Activated CD4-positive, CD25-positive, alpha-beta regulatory T cell treated with anti-CD3 and anti-CD28 coated beads, Interleukin-2, amount 50 U/mL, for 24 hours (primary cell): ENCODE measurements at regions not wholly inside any gene's neighbourhood (a gene's known extent, or its start where the extent isn't known, plus 50 kb on each side); places are given as distances from the start of the nearest gene placed in this dataset.
"Not testable (repeated sequence)": the region's sequence is repeated elsewhere in the genome, so short reads cannot be mapped to it uniquely, and the experiment has no call there.

Source experiments
- ATAC-seq, 2 donors: fragments of 150-1000 bp; cut with Tn5 transposase; one replicate each; pipeline ENCODE4 v1.10.0; 2021; ENCODE audit warnings: mild to moderate bottlenecking in 1 of 2, moderate library complexity in 1 of 2

DNA sequence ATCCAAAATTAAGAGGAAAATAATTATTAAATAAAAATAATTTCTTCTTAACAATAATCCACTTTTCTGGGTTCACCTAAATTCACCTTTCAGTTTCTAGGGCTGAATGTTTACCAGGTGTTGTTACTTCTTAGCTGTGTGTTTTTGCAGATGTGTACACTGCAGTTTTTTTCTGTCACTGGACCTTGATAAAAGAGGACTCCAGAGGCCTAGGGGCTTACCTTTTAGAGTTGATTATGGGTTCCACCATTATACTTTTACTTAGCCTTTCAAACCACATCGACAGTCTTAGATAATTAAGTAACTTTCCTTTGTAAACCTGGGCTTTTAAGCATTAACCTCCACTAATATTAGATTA lies 766.5 kb downstream of the BCKDHB start:
- no peak for ATAC-seq

DNA sequence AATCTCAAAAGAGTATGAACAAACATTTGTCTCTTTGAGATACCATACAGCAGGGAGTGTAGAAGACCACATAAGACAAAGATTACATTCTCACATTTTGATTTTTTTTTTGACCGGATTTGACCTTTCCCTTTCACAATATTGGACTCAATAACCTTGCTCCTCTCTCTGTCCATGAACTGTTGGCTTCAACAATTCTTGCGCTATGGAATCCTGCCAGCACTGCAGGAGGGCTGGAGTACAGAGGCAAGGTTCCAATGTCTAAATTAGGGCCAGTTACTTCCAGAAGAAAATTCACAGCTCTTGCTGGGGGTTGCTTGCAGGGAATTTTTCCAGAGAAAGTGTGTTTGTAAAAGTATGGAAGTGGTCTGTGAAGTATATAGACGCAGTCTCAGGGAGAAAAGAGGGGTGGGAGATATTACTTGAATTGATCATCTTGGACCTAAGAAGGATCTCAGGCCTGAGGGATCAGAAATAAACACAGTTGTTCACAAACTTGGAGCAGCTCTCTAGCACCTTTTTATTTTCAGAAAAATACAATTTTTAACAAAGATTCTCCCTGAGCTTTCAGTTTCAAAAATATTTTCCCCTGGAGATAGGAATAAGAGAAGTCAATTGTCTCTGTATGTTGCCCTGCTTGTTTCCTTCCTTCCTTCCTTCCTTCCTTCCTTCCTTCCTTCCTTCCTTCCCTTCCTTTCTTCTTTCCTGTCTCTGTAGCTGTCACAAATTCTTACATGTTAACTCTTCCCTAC lies 765.9 kb downstream of the BCKDHB start:
- no peak for ATAC-seq

DNA sequence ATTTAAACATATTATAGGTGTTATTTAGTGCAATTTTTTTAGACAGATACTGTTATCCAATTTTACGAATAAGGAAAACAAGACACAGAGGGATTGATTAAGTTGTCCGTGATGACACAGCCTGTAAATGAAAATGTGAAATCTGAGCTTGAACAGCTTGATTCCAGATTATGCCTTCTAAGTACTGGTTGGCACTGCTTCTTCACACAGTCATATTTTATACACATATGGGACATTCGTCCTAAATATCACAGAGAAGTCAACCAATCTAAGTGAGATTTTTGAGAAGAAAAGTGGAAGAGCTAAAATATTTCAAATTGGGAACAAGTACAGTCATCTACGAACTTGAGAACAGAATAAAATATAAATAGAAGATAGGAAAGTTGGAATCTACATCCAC lies 756.3 kb downstream of the BCKDHB start:
- ATAC-seq = no peak

DNA sequence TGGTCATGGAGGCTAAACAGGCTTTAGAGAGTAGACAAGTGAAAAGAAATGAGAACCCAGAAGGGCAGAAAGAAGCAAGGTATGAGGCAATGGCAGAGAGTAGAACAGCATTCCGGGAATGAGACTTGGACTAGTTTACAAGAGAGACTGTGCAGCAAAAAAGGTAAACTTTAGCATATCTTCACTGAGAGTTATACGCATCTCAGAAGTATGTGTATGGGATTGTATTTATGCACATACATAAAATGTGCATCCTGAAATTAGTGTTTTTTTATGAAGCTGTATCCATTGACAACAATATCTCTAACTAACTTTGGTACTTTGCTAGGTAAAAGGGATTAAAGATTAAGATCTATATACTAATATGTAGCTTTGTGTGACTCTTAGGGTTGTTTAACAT lies 753.6 kb downstream of the BCKDHB start:
- no peak for ATAC-seq

DNA sequence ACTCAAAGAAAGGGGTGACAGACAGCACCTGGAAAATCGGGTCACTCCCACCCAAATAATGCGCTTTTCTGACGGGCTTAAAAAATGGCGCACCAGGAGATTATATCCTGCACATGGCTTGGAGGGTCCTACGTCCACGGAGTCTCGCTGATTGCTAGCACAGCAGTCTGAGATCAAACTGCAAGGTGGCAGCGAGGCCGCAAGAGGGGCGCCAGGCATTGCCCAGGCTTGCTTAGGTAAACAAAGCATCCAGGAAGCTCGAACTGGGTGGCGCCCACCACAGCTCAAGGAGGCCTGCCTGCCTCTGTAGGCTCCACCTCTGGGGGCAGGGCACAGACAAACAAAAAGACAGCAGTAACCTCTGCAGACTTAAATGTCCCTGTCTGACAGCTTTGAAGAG lies 741.5 kb downstream of the BCKDHB start:
- not testable (repeated sequence) for ATAC-seq

DNA sequence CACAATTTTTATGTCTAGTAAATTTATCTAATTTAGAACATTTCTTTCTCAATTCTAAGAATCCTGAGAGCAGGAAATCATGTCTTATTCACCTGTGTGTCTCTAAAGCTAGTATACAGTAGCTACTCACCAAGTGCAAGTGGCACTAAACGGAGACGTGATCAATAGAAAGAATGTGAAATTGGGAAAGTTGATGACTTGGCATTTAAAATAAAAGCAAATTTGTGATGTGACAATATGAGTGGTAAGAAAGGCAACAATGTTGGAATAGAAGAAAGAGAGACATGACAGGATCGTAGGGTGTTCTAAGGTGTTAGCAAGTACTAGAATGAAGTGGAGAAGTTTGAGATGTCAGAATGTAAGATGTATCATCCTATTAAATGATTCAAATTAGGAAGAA lies 725.9 kb downstream of the BCKDHB start:
- ATAC-seq = no peak

DNA sequence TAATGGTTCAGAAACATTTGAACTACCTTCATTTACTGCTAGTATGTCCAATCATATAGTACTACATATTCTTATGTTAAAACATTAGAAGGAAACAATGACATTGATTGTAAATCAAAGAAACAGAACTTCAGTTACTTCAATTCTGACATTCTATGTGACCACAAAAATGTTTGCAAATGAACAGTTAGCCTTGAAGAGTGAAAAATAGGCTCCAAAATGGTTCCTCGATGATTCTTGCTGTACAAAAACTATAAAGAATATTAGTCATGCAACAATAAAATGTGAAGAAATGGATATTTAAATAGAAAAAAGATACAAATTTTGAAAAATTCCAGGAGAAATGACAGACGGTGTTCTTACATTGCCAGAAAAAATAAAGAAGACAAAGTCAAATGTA lies 686.9 kb downstream of the BCKDHB start:
- no peak for ATAC-seq

DNA sequence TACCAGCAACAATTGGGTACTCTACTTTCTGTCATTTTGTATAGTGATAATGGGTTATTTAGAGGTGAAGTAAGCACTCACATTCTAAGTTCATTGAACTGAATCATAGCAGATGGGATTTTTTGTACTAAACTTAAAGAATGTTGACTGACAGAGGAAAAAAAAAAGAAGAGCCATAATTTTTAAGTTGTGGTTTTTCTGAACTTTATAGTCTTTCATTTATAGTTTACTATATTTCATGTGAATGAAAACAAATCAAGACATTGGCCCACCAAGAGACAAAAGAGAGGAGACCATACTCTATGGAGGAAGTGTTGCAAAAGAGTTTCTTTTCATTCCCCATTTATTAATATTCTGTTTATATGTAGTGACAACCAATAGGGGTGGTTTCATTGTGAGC lies 685.7 kb downstream of the BCKDHB start:
- no peak for ATAC-seq

DNA sequence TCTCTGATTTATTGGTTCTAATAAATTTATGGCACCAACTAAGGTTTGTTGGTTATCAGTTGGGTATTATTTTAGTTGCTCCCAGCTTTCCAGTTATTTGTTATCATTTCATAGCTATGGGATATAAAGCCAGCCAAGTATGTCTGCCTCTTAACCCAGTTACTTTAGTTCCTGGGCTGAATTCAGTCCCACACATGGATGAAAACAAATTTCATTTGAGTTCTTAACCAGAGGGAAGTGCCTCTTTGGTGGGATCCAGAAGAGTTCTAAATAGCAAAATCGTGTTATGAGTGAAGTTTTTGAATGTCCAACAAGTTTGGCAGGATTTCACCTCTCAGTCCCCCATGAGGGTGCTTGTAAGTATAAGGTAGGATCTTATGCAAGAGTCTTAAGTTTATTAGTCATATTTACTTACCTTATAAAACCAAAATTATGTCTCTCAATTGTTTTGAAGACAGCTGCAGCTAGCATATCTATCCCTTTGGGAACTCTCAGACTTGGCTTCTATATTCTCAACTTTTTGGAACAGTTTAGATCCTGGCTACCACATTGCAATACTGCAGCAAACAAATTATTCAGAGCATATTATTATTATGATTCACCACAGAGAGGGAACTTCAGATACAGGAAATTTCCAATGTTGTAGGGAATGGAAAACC lies 683.6 kb downstream of the BCKDHB start:
- ATAC-seq = no peak

DNA sequence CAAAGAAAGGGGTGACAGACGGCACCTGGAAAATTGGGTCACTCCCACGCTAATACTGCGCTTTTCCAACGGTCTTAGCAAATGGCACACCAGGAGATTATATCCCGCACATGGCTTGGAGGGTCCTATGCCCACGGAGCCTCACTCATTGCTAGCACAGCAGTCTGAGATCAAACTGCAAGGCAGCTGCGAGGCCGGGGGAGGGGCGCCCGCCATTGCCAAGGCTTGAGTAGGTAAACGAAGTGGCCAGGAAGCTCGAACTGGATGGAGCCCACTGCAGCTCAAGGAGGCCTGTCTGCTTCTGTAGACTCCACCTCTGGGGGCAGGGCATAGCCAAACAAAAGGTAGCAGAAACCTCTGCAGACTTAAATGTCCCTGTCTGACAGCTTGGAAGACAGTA lies 676.8 kb downstream of the BCKDHB start:
- not testable (repeated sequence) for ATAC-seq

DNA sequence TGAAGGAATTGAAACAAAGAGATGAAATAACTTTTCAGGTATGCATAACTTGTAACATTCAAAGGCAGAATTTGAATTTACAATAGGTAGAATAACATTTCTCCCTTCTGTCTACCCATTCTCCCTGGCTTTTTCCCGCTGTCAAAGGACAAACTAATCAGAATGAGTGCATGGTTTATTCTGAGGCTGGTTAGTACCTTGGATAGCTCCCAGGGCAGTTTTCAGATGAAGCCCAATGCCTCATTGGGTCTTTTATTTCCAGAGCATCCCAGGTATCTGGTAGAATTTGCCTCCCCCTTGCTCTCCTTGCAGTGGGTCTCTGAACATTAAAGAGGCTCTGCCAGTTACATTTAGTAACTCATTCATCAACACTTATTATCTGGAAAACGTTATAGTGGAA lies 665.5 kb downstream of the BCKDHB start:
- no peak for ATAC-seq

DNA sequence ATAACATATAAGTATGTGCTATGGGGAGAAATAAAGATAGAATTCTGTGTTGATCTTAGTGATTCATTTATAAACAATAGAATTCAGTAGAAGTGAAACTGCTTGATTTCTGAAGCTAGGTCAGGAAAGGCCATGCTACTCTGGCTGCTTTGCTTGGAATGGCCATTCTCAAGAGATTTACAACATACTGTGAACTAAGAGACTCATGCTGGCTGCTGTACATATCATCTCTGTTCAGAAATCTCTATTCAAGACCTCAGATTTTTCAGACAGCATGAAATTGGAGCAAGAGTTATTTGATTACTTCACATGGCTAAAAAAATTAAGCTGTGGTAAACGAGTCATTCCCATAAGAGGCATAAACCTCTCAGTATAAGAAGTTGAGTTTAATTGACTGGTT lies 662.6 kb downstream of the BCKDHB start:
- ATAC-seq = no peak

DNA sequence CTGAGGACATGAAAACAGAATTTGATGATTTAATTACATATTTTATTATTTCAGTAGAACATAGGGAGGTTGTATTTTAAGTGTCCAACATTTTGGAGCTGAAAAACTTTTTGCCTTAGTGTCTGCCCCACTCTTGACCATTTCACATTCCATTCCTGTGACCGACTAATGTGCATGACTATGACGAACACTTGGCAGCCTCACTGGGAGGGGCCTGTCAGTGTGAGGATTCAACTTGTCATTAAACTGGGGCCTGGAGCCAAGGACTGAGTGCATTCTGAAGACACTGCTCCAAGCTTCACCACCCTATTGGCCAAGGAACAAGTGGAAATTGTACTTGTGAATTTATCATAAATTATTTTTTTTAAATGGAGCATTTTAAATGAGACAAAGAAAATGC lies 661.3 kb downstream of the BCKDHB start:
- no peak for ATAC-seq

DNA sequence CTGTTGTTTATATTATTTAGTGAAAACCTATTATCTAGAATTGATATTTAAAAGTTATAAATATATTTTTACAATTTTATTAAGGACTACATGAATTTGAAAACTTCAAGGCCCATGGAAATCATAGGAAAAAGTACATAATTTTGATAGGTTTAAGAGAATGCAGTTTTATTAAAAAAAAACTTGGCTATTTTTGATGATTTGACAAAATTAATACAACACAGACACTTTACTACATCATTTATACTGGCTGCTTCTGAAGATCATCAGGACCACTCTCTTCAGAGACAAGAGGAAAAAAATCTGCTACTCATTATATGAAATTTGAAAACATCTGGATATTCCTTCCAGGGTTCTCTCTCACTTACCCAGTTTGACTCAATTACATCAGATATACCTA lies 637.7 kb downstream of the BCKDHB start:
- no peak for ATAC-seq

DNA sequence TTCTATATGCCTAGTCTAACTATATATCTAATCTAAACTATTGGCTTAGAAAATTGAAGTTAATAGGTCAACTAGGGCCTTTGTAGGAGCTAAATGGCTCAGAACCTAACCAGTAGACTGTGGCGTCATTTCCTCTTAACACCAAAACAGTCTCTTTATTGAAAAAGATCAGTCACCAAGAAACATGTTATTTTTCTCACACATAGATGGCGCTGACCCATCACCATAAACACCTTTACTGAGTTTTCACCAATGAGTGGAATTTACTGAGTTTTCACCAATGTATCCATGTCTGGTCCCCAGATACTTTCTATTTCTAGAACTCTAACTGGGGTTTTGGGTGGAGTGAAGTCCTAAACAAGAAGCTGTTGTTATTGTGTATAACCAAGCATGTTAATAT lies 636.0 kb downstream of the BCKDHB start:
- no peak for ATAC-seq

DNA sequence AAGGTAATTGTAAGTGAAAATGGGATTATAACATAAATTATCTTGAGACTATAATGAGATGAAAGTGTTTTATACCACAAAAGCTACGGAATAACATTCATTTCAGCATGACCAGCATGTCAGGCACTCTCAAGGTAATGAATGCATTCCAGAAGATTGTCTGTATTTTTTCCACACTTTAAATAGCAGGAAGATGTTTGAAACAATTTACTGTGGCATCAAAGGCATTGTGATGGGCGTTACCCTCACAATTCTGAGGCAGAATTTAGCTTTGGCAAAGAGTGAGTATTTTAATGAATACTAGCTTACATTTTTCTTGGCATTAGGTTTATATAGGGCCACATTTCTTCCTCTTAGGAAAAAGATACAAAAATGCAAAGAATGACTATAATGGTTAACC lies 627.2 kb downstream of the BCKDHB start:
- ATAC-seq = no peak

DNA sequence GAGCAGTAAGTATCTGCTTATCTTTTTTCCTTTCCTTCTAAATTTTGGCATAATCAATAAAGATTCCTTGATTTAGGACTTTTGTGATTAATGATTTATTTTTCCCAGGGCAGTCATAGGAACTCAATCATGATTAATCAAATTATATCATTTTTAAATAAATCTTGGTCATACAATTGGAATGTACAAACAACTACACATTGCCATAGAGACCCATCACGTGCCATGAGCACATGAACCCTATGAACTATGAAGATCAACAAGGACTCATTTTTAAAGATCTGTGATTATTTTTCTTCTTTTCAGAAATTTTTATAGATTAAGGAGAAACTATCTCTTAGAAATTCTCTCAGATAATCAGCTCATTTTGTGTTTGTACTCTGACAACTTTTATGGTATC lies 622.4 kb downstream of the BCKDHB start:
- ATAC-seq = no peak

DNA sequence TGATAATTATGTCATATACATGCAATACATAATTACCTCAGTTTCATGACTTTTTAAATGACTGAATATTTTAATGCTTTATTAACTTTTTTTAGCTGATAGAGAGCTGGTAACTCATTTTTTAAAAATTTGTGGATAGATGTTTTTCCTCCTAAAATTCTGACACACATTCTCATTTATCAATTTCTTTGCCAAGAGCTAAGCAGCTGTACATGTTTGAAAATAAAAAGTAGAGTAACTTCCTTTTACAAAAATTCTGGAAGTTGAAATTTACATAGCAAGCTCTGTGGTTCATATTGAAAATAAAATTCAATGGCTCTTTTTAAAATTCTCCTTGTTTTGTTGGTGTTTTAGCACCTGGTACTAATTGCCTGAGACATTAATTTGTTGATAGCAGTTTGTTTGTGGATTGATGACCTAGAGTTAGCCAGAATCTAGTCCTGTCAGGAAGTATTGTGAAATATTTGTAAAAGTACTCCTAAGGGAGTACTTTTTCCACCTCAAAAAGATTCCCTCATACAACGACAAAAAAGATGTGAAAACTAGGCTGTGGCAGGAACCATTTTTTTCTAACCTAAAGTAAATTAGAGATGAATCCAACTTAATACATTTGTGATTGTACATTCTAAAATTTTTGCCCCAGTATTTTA lies 621.8 kb downstream of the BCKDHB start:
- ATAC-seq = no peak

DNA sequence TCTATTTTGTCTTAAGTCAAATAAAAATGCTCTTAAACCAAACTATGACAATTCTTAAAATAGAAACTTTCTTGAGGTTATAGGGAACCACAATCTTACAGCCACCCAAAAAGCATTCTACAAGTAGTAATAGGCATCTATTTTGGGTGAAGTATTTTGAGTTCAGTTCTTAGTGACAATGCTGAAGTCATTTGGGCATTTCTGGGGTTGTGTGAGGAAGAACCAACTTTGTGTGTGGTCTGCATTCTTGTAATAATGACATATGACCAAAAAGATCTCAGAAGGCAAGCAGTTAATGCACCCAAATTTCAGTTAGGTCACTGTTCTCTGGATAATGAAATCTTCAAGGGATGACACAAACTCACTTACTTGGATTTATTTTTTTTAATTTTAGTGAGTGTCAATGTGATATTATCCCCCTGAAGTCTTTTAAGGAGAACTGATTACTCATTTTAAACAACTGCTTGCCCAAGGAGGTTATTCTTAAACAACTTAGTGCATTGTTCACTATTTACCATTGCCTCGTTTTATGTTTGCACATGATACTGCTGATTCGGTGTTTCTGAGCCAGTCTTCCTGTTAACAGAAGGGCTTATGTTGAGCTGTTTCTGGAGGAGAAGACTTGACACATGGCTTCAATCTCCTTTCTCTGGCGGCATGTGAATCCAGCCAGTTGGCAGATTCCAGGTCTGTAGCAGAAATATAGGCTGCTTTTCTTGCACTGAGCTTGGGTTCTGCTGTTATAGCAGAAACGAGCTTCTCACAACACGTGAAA lies 618.9 kb downstream of the BCKDHB start:
- no peak for ATAC-seq

DNA sequence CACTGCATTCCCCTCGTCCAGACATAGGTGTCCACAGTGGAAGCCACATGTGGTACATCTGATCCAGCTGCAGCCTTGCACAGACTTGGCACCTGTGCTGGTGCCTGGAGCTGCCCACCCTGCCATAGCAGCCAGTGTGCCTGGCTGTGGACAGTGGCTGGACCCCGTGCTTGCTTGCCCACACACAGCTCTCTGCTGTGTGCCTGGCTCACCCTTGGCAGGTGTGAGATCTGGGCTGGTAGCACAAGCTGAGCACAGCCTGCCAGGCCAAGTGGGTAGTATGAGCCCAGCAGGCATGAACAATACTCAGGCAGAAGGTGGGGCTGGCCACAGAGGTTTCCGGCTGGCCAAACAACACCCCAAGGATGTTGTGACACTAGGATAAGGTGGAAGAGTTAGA lies 614.4 kb downstream of the BCKDHB start:
- ATAC-seq = no peak

DNA sequence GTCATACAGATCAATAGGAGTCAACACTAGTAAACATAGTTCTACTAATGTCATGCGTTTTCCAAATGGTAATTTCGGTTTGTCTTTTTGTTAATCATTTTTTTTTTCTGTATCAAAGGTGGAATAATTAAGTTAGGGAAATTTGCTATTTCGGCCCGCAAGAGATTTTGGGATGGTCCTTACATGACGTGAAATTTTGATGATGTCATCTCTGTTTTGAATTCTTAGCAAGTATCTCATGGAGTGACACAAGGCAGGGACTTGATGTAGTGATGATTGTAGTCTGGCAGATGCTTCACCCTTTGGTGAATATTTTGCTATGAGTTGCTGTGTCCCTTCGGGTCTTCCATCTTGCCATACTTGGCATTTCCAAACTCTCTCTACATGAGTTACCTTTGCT lies 608.0 kb downstream of the BCKDHB start:
- ATAC-seq = no peak

DNA sequence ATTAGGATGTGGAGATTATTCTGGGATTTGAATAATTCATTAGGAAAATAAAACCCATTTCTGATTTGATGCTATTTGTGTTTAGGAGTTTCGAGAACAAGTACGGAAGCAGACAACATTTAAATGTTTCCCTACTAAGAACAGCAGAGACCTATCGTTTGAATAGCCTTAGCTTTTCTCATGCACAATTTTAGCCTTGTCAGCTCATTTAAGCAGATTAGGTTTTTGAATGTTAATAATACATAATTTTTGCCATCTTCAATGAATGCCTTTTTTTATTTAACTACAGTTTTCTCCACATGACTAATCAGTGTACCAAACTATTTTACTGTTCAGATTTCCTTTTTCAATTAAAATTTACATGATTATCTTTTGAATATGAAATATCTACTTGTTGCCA lies 592.0 kb downstream of the BCKDHB start:
- ATAC-seq = no peak

DNA sequence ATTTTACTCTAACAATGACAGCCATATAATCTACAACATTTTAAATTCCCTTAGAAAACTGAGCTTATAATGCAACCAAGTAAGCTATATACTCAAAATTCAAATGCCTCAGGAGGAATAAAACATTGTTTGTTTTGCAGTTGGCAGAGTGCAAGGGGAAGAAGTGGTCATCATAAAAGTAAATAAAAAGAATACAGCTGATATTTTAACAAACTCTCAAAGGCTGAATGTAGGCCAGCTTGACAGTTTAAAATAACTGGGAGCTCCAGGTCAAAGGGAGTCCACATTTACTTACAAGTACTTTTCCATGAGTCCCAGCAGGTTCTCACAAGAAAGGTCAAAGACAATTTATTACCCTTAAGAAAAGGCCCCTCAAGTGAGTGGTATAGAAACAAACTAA lies 589.8 kb downstream of the BCKDHB start:
- ATAC-seq = no peak
